SJSA1 (cell line): ENCODE measurements at regions not wholly inside any gene's neighbourhood (a gene's known extent, or its start where the extent isn't known, plus 50 kb on each side); places are given as distances from the start of the nearest gene placed in this dataset.

ENCODE experiments used
- DNase-seq, 2 experiments: peaks; one replicate each; pipeline ENCODE4 v3.0.0-alpha.2; 2015 to 2020; ENCODE audit warnings: low spot score in 2 of 2, low read depth in 1 of 2
- H3K27ac ChIP-seq: fragments of 250-450 bp; sonication (Bioruptor Pico); 2 replicates; pipeline ENCODE4 v1.5.1; 2020; ENCODE audit warnings: mild to moderate bottlenecking, moderate library complexity
- H3K27me3 ChIP-seq: fragments of 250-450 bp; sonication (Bioruptor Pico); replicated peaks from 2 replicates; pipeline ENCODE4 v1.5.1; 2020; ENCODE audit warnings: mild to moderate bottlenecking, moderate library complexity
- H3K36me3 ChIP-seq: fragments of 250-450 bp; sonication (Bioruptor Pico); 2 replicates; pipeline ENCODE4 v1.5.1; 2020; ENCODE audit warnings: mild to moderate bottlenecking
- H3K4me1 ChIP-seq: fragments of 250-450 bp; sonication (Bioruptor Pico); replicated peaks from 2 replicates; pipeline ENCODE4 v1.6.1; 2021; ENCODE audit warnings: mild to moderate bottlenecking
- H3K4me3 ChIP-seq: fragments of 250-450 bp; sonication (Bioruptor Pico); 2 replicates; pipeline ENCODE4 v1.5.1; 2020; ENCODE audit warnings: mild to moderate bottlenecking
- H3K9me3 ChIP-seq: fragments of 250-450 bp; sonication (Bioruptor Pico); replicated peaks from 2 replicates; pipeline ENCODE4 v1.5.1; 2020; ENCODE audit warnings: mild to moderate bottlenecking

DNA sequence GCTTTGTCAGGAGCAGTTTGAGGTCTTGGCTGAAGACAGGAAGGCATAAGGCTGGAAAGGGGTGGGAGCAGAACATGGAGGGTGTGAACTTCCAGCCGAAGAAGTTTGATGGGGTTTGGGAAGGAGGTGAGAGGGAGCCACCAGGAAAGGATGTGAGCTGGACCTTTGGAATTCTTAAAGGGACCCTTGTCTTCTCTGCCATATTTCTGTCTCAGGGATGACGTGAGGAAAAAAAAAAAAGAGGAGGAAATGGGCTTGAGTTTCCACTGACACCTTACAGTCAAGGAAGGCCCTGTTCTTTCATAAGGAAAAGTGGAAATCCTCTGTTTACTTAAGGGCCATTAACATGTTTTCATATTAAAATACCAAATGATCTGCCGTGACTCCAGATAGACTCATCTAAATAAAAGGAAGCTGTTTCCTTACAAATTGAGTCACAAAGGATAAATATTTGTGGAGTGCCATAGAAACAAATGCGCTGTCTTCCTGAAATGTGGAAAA, 132.1 kb downstream of the PALM2AKAP2 start:
- H3K4me3 ChIP-seq = no peak overlapping the region
- no peaks in the 10 kb centered on the region for H3K27me3 ChIP-seq
- no peaks in the 10 kb centered on the region for H3K9me3 ChIP-seq
- H3K27ac ChIP-seq = peak overlapping the region; percentile 95
- H3K36me3 ChIP-seq = no peaks in the 10 kb centered on the region
- peak; percentile 48 to 75 for DNase-seq
- H3K4me1 ChIP-seq = peaks cover 67% of the 10 kb centered on the region

DNA sequence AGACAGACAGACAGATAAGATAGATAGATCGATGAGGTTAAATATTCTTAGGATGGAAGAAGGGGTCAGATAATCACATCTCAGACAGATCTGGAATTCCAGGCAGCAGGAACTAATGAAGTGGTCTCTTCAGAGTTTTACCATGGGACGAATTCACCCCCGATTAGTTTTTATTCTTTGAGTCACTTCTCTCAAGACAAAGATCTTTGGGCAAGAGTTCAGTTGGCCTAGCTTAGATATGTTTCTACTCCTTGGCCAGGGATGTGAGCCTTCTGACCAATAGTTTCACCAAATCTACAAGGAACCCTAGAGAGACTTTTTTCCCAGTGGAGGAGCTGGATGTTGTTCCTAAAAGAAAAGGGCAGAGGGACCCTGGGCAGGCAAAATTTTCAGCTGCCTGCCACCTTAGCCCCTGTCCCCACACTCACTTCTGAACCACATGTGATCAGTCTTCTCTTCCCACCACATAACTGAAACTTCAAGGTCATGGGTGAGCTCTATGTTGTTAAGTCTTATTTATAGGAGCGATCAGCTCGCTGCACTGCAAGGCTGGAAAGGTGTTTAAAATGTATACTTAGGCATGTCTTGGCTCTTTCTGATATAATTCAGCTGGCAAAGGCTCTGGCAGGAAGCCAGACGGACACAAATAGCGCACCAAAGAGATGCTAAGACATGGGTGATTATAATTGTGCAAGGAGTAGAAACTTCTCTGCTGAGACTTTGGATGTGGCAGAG, 132.9 kb downstream of the PALM2AKAP2 start:
- Histone ChIP-seq H3K4me3 (no peak overlapping the region), H3K27ac (peak overlapping the region; percentile 95), H3K4me1 (peaks cover 60% of the 10 kb centered on the region), H3K9me3 (no peaks in the 10 kb centered on the region), H3K36me3 (no peaks in the 10 kb centered on the region), H3K27me3 (no peaks in the 10 kb centered on the region)
- no peak for DNase-seq

DNA sequence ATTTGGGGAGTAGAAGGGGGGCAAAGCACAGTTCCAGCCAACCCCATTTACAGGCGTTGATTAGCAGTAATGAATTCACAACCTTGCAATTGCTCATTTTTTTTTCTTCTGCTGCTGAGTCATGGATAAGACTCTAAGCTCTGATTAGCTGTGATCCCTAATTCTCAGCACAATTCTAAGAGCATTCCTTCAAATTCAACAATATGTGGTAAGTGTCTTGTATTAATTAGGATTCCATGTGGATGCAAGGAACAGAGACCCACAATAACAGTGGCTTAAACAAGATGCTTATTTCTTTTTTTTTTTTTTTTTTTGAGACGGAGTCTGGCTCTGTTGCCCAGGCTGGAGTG, 133.4 kb downstream of the PALM2AKAP2 start:
- no peaks in the 10 kb centered on the region for H3K9me3 ChIP-seq
- H3K4me3 ChIP-seq = no peak overlapping the region
- no peaks in the 10 kb centered on the region; the same call in 1 of the 2 replicates for H3K36me3 ChIP-seq
- peaks cover 54% of the 10 kb centered on the region for H3K4me1 ChIP-seq
- DNase-seq = no peak
- H3K27me3 ChIP-seq = no peaks in the 10 kb centered on the region
- H3K27ac ChIP-seq = peak overlapping the region; percentile 95

DNA sequence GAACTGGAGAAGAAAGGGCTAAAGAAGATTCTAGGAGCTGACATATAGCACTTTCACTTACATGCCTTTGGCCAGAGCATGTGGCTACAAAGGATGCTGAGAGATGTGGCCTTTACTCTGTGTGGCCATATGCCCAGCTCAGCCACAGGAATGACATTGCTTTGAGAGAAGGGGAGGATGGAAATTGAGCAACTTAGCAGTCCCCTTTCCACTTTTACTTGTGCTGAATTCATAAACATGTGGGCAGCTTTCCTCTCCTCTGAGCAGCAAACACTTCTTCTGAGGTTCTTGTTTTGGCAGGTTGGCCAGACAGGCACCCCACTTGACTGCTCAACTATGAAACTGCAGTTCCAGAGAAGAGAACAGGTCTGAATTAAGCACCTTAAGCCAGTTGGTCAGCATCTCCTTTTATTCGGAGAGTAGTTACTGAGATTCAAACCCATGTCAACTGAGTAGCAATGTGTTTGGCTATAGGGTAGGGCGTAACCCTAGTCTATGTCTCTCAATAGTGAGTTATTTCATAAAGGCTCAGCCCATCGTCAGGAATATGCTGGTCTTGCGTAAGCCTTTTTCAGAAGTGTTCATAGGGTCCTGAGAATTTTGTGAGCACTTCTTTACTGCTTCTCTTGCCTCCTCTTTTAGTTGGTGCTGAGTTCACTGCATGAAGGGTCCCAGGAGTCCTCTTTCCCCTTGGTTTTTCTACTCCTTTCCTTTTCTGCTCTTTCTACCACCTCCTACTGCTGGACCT, 134.5 kb downstream of the PALM2AKAP2 start:
- H3K27me3 ChIP-seq = no peaks in the 10 kb centered on the region
- no peak overlapping the region for H3K27ac ChIP-seq
- no peaks in the 10 kb centered on the region for H3K9me3 ChIP-seq
- no peaks in the 10 kb centered on the region; the same call in 1 of the 2 replicates for H3K36me3 ChIP-seq
- no peak for DNase-seq
- no peak overlapping the region for H3K4me3 ChIP-seq
- H3K4me1 ChIP-seq = peaks cover 44% of the 10 kb centered on the region

DNA sequence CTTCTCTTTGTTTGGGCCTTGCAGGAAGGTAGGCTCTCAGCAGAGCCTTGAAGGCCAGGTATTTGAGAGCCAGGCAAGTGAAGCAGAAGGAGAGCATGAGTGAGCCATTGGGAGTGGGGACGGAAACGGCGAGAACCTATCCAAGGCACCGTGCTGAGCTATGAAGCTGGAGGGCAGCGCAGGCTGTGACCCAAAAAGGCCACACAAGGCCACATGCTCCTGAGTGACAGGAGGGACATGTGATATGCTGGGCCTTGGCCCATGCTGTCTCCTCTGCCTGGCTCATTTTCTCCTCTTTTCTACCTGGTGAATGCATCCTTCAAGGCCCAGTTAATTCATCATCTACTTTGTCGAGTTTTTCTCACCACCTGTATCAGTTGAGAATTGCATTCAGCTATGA, 136.3 kb downstream of the PALM2AKAP2 start:
- no peak for DNase-seq
- H3K9me3 ChIP-seq = no peaks in the 10 kb centered on the region
- H3K36me3 ChIP-seq = no peaks in the 10 kb centered on the region; the same call in 1 of the 2 replicates
- H3K4me3 ChIP-seq = no peak overlapping the region
- no peaks in the 10 kb centered on the region for H3K27me3 ChIP-seq
- H3K4me1 ChIP-seq = peaks cover 26% of the 10 kb centered on the region
- H3K27ac ChIP-seq = no peak overlapping the region

DNA sequence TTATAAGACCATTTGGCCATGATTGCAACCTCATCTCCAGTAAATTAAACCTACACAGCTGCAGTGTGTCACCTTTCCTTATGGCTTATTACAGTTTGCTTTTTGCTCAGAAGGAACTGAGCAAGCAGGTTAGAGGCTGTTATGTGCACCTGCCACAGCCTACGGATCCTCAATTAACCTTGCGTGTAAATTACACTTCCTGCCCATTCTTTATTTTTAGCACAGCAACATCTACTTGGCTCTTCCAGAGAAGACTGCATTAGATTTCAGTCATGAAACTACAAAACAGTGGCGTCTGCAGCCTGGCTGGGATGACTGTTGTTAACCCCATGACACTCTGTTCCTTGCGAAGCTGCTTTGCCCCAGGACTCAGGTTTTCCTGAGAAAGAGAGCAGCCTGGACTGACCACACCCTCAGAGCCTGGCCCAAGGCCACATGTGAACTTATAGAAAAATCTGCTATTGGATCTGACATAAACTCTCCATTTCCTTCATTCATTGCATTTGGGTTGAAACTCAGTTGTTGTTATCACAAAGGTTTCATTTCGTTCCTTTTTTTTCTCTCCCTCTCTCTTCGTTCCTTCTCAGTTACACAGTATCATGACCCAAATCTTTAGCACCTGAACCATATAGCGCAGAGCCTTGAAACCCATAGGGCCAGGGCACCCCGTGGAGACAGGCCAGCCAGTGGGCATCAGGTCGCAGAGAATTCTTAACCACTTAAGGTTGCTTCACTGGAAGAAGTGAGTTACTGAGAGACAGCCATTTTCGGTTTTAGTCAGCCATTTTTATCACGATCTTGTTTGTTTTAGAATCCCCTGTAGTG, 138.6 kb downstream of the PALM2AKAP2 start:
- Histone ChIP-seq H3K36me3 (no peaks in the 10 kb centered on the region; the same call in 1 of the 2 replicates), H3K4me1 (peaks cover 4% of the 10 kb centered on the region; the same call in 1 of the 2 replicates), H3K4me3 (no peak overlapping the region), H3K9me3 (no peaks in the 10 kb centered on the region), H3K27ac (no peak overlapping the region), H3K27me3 (no peaks in the 10 kb centered on the region)
- no peak for DNase-seq

DNA sequence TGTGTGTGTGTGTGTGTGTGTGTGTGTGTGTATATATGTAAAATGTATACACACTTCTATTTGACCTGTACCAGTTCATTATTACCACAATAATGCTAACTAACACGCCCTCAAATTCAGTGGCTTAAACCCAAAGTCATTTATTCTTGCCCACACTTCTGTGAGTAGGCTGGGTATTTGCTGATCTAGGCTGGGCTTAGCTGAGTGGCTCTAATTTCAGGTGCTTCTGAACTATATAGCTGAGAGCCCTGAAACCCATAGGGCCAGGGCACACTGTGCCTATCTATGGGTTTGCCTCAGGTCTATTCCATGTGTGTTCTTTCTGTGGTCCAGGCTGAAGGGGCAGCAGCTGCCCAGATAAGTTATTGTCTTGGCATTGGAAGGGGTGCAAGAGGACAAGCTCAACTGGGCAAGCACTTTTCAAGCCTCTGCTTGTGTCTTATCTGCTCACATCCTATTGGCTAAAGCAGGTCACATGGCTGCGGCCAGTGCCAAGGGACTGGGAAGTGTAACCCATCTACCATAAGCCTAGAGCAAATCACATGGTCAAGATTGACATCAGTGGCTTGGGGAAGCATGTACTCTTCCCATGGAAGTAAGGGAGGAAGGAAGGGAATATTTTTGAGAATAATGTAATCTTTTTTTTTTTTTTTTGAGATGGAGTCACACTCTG, 139.9 kb downstream of the PALM2AKAP2 start:
- Histone ChIP-seq H3K4me1 (no peaks in the 10 kb centered on the region), H3K9me3 (no peaks in the 10 kb centered on the region), H3K27me3 (no peaks in the 10 kb centered on the region), H3K4me3 (no peak overlapping the region), H3K36me3 (peaks cover 3% of the 10 kb centered on the region; the same call in 1 of the 2 replicates), H3K27ac (no peak overlapping the region)
- no peak for DNase-seq

DNA sequence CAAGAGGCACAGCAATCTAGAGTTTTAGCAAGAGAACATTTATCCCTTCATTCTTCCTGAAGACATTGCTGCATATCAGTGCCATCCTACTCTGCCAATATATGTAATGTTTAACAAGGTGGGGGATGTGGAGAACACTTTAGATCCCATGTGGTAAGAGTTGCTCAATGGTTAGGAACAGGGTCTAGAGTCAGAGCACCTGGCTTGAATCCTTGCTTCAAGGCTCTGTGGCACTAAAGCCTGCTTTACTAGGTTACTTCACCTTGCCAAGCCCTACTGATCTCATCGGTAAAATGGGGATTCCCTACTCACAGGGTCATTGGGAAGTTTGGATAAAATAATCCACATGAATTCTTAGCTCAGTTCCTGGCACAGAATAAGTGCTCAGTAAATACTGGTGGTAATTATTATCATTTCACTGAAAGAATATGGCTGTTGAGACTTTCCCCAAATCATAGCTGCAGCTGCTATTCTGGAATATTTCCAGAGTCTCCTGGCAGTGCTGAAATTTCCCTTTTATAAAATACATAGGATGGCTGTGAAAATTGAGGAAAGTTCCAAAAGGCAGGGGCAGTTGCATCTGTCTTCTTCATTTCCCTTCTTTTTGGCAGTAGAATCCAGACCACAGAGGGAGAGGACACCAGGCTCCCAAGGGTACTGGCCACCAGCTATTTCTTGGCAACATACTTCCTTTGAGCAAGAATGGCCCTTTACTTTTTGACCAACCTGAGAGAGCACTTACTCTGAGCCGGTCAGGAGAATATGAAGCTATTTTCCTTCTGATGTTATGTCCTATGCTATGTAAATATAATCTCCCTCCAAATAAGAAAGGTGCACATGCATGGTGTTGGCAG, 142.8 kb downstream of the PALM2AKAP2 start:
- Histone ChIP-seq H3K27ac (no peak overlapping the region), H3K9me3 (no peaks in the 10 kb centered on the region), H3K27me3 (no peaks in the 10 kb centered on the region), H3K36me3 (peaks cover 26% of the 10 kb centered on the region; the same call in 1 of the 2 replicates), H3K4me3 (no peak overlapping the region), H3K4me1 (no peaks in the 10 kb centered on the region)
- no peak for DNase-seq

DNA sequence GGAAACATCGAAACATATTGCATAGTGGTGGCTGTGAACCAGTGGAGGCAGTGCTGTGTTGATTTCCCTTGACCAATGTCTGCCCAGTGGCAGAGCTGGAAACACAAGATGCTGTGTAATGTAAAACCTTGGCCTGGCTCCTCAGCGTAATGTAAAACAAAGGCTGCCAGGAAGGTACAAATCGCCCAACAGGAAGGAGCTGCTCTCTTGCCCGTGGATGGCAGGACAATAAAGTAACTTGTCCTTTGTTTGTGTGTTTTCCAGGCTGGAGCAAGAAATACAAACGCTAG, 143.4 kb downstream of the PALM2AKAP2 start:
- peaks cover 27% of the 10 kb centered on the region; the same call in 1 of the 2 replicates for H3K36me3 ChIP-seq

DNA sequence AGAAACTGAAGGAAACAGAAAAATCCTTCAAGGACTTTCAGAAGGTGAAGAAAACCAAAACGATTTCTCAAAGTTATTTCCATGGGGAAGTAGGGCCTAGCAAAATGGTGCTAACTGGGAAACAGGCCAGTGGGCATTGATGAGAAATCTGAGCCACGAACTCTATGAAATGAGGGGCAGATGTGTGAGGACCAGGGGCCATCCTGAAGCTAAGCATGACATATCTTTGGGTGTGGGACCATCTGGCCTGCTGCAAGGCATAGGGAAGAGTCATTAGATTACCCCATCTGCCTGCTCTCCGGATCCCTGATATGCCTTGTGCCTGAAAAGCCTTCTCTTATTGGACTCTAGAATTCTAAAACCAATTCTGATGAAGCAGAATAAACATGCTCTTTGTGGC, 143.8 kb downstream of the PALM2AKAP2 start:
- DNase-seq = no peak
- Histone ChIP-seq H3K27ac (no peak overlapping the region), H3K4me1 (no peaks in the 10 kb centered on the region), H3K27me3 (no peaks in the 10 kb centered on the region), H3K4me3 (no peak overlapping the region), H3K9me3 (no peaks in the 10 kb centered on the region), H3K36me3 (peaks cover 28% of the 10 kb centered on the region)

More for the DNA sequence above, 143.4 kb downstream of the PALM2AKAP2 start:
- no peaks in the 10 kb centered on the region for H3K9me3 ChIP-seq
- no peak for DNase-seq
- H3K27me3 ChIP-seq = no peaks in the 10 kb centered on the region
- no peaks in the 10 kb centered on the region for H3K4me1 ChIP-seq
- no peak overlapping the region for H3K4me3 ChIP-seq
- no peak overlapping the region for H3K27ac ChIP-seq

DNA sequence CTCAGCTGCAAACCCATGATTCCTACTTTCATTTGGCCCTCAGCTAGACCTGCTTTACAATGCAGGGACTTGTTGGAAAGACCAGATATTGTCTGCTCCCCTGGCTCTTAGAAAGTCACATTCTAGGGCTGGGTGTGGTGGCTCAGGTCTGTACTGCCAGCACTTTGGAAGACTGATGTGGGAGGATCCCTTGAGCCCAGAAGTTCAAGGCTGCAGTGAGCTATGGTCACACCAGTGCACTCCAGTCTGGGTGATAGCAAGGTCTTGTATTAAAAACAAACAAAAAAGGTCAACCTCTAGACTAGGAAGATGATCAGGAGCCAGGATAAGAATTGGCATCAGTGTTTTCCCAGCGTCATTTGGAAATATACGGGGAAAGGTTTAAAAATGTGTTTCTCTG, 145.8 kb downstream of the PALM2AKAP2 start:
- no peak overlapping the region for H3K4me3 ChIP-seq
- no peaks in the 10 kb centered on the region for H3K27me3 ChIP-seq
- no peaks in the 10 kb centered on the region for H3K9me3 ChIP-seq
- DNase-seq = peak in 1 of 2 experiments; percentile 3
- H3K36me3 ChIP-seq = peaks cover 34% of the 10 kb centered on the region
- no peaks in the 10 kb centered on the region for H3K4me1 ChIP-seq
- no peak overlapping the region for H3K27ac ChIP-seq

DNA sequence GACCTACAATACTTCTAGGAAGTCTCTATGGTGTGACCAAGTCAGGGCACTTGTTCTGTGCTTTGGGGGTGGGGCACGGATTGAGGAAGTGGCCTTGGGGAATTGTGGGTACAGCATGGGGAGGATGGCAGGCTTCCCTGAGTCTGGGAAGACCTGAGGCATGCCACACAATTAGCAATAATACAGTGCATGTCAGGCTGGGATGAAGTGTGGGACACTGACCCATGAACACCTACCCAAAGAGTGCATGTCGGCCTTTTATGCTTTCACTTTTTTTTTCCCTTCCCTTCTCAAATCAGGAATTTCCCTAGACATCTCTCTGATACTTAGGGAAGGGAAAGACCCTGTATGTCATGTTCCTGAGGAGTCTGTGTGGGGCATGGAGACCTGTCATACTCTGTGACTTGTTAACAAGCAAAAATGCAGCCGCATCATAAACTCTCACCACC, 146.4 kb downstream of the PALM2AKAP2 start:
- peak in 1 of 2 experiments; percentile 13 for DNase-seq
- no peak overlapping the region for H3K4me3 ChIP-seq
- H3K27me3 ChIP-seq = no peaks in the 10 kb centered on the region
- H3K9me3 ChIP-seq = no peaks in the 10 kb centered on the region
- peaks cover 34% of the 10 kb centered on the region for H3K36me3 ChIP-seq
- H3K27ac ChIP-seq = no peak overlapping the region
- no peaks in the 10 kb centered on the region for H3K4me1 ChIP-seq
